ENCODE measurements at regions not wholly inside any gene's neighbourhood (a gene's known extent, or its start where the extent isn't known, plus 50 kb on each side); places are given as distances from the start of the nearest gene placed in this dataset.
"Not testable (repeated sequence)": the region's sequence is repeated elsewhere in the genome, so short reads cannot be mapped to it uniquely, and the experiment has no call there.

DNA sequence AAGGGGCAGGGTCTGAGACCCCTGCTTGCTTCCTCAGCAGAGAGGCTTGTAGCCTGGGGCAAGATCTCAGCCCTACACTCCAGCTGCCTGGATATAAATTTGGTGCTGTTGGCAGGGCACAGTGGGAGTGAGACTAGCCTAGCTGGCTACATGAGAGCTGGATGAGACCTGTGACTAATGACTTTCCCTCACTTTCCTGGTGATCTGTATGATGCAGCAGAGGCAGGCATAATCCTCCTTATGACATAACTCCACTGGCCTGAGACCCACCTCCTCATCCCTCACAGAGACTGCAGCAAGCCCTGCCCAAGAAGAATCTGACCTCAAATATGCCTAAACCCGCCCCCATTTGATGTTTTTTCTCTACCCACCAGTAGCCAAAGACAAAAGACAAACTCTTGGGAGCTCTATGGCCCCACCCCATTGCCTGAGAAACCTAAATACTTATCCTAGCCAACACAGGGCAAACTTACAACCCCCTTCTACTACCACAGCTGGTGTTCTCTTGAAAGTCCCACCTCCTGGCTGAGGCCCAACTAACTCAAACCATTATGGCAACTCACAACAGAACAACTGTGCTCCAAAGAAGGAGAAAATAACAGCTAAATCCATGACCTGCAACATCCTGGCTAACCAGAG is 102.7 kb downstream of the NR4A2 start:
- 0 out of 2 replicates have a peak, but pooled peaks cover 2% of the 10 kb centered on the region for H3K9me3 ChIP-seq (ENCODE audit: insufficient read depth, low read depth, low read length)
- no peaks in the 10 kb centered on the region for H3K36me3 ChIP-seq (ENCODE audit: insufficient read depth, low read length)
- H2AFZ ChIP-seq (ENCODE audit: low read length) = no peak overlapping the region
- H3K4me1 ChIP-seq (ENCODE audit: insufficient read depth, low read length, poor library complexity, severe bottlenecking) = no peaks in the 10 kb centered on the region
- no peak overlapping the region for H3K9ac ChIP-seq (ENCODE audit: low read depth, low read length, poor library complexity, severe bottlenecking)
- no peaks in the 10 kb centered on the region for H3F3A ChIP-seq (ENCODE audit: low read depth)
- H3K79me2 ChIP-seq (ENCODE audit: insufficient read depth, low read length) = no peaks in the 10 kb centered on the region
- no peak overlapping the region for H3K4me3 ChIP-seq (ENCODE audit: low read length, poor library complexity, severe bottlenecking)
- no peaks in the 10 kb centered on the region for H3K27me3 ChIP-seq (ENCODE audit: insufficient read depth, low read length, poor library complexity, severe bottlenecking)
- no peaks in the 10 kb centered on the region for H3K9me2 ChIP-seq (replicated peaks; ENCODE audit: low read depth, low read length)
- H3K4me2 ChIP-seq (ENCODE audit: low read depth, low read length, poor library complexity, severe bottlenecking) = no peak overlapping the region
- no peaks in the 10 kb centered on the region for H4K20me1 ChIP-seq (ENCODE audit: insufficient read depth, low read length, poor library complexity, severe bottlenecking)
- TF ChIP-seq EZH2phosphoT487 (IDR thresholded peaks at IDR 0.05; ENCODE audit: borderline replicate concordance) (no peak), CTCF (conservative IDR thresholded peaks at IDR 0.05; ENCODE audit: low read length) (no peak)

GRCh38 chr2:156223328-156223727 is 109.2 kb downstream of the NR4A2 start:
- not testable (repeated sequence) for H3K27me3 ChIP-seq (ENCODE audit: insufficient read depth, low read length, poor library complexity, severe bottlenecking); H3K9me3 ChIP-seq (ENCODE audit: insufficient read depth, low read depth, low read length); H4K20me1 ChIP-seq (ENCODE audit: insufficient read depth, low read length, poor library complexity, severe bottlenecking); H3K9ac ChIP-seq (ENCODE audit: low read depth, low read length, poor library complexity, severe bottlenecking); H2AFZ ChIP-seq (ENCODE audit: low read length); H3K4me1 ChIP-seq (ENCODE audit: insufficient read depth, low read length, poor library complexity, severe bottlenecking); H3F3A ChIP-seq (ENCODE audit: low read depth); H3K4me2 ChIP-seq (ENCODE audit: low read depth, low read length, poor library complexity, severe bottlenecking); H3K4me3 ChIP-seq (ENCODE audit: low read length, poor library complexity, severe bottlenecking); H3K36me3 ChIP-seq (ENCODE audit: insufficient read depth, low read length); H3K9me2 ChIP-seq (replicated peaks; ENCODE audit: low read depth, low read length); H3K79me2 ChIP-seq (ENCODE audit: insufficient read depth, low read length)

DNA sequence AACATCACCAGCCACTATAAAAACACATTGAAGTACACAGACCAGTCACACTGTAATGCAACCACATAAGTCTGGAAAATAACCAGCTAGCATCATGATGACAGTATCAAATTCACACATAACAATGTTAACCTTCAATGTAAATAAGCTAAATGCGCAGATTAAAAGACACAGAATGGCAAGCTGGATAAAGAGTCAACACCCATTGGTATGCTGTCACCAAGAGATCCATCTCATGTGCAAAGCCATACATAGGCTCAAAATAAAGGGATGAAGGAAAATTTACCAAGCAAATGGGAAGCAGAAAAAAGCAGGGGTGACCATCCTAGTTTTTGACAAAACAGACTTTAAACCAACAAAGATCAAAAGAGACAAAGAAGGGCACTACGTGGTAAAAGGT is 110.8 kb downstream of the NR4A2 start:
- Histone ChIP-seq H3K9me3 (ENCODE audit: insufficient read depth, low read depth, low read length) (no peaks in the 10 kb centered on the region; the same call in 1 of the 2 replicates), H3K79me2 (ENCODE audit: insufficient read depth, low read length) (no peaks in the 10 kb centered on the region), H3K9ac (ENCODE audit: low read depth, low read length, poor library complexity, severe bottlenecking) (no peak overlapping the region), H2AFZ (ENCODE audit: low read length) (no peak overlapping the region), H3K36me3 (ENCODE audit: insufficient read depth, low read length) (no peaks in the 10 kb centered on the region), H3K4me2 (ENCODE audit: low read depth, low read length, poor library complexity, severe bottlenecking) (no peak overlapping the region), H4K20me1 (ENCODE audit: insufficient read depth, low read length, poor library complexity, severe bottlenecking) (no peaks in the 10 kb centered on the region), H3K4me1 (ENCODE audit: insufficient read depth, low read length, poor library complexity, severe bottlenecking) (no peaks in the 10 kb centered on the region), H3K4me3 (ENCODE audit: low read length, poor library complexity, severe bottlenecking) (no peak overlapping the region), H3K27me3 (ENCODE audit: insufficient read depth, low read length, poor library complexity, severe bottlenecking) (no peaks in the 10 kb centered on the region), H3K9me2 (replicated peaks; ENCODE audit: low read depth, low read length) (no peaks in the 10 kb centered on the region), H3F3A (ENCODE audit: low read depth) (no peaks in the 10 kb centered on the region)
- TF ChIP-seq CTCF (conservative IDR thresholded peaks at IDR 0.05; ENCODE audit: low read length) = no peak
- no peak for TF ChIP-seq EZH2phosphoT487 (IDR thresholded peaks at IDR 0.05; ENCODE audit: borderline replicate concordance)

DNA sequence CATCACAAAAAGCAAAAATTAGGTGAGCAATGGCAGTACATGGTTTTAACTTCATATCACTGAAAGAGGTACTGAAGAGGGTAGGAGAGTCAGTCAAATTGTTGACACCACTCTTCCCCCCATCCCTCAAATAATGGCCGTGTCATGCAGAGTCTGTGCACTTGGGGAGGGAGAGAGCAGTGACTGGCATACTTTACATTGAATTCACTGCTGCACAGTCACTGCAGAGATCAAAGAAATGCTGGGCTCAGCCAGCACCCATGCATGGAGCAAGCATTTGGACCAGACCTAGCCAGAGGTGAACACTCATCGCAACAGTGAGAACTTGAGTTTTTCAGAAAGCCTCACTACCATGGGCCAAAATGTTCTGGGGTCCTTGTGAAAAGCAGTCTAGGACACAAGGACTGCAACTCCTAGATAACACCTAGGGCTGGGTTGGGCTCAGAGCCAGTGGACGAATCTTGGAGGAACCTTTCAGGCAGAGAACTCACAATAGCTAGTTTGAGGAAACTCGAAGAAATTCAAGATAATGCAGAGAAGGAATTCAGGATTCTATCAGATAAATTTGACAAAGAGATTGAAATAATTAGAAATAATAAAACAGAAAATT is 112.9 kb downstream of the NR4A2 start:
- no peak for TF ChIP-seq CTCF (conservative IDR thresholded peaks at IDR 0.05; ENCODE audit: low read length)
- no peak for TF ChIP-seq EZH2phosphoT487 (IDR thresholded peaks at IDR 0.05; ENCODE audit: borderline replicate concordance)

More for the DNA sequence above, 112.9 kb downstream of the NR4A2 start:
- Histone ChIP-seq H3K79me2 (ENCODE audit: insufficient read depth, low read length) (no peaks in the 10 kb centered on the region), H3F3A (ENCODE audit: low read depth) (no peaks in the 10 kb centered on the region), H2AFZ (ENCODE audit: low read length) (no peak overlapping the region), H3K36me3 (ENCODE audit: insufficient read depth, low read length) (no peaks in the 10 kb centered on the region), H3K4me2 (ENCODE audit: low read depth, low read length, poor library complexity, severe bottlenecking) (no peak overlapping the region), H3K4me1 (ENCODE audit: insufficient read depth, low read length, poor library complexity, severe bottlenecking) (no peaks in the 10 kb centered on the region), H3K9me3 (ENCODE audit: insufficient read depth, low read depth, low read length) (no peaks in the 10 kb centered on the region; the same call in 1 of the 2 replicates), H3K9ac (ENCODE audit: low read depth, low read length, poor library complexity, severe bottlenecking) (no peak overlapping the region), H3K27me3 (ENCODE audit: insufficient read depth, low read length, poor library complexity, severe bottlenecking) (no peaks in the 10 kb centered on the region), H3K4me3 (ENCODE audit: low read length, poor library complexity, severe bottlenecking) (no peak overlapping the region), H4K20me1 (ENCODE audit: insufficient read depth, low read length, poor library complexity, severe bottlenecking) (no peaks in the 10 kb centered on the region), H3K9me2 (replicated peaks; ENCODE audit: low read depth, low read length) (no peaks in the 10 kb centered on the region)
